Mucosa of descending colon (tissue), 3 donors: ENCODE measurements at regions not wholly inside any gene's neighbourhood (a gene's known extent, or its start where the extent isn't known, plus 50 kb on each side); places are given as distances from the start of the nearest gene placed in this dataset.
"Not testable (repeated sequence)": the region's sequence is repeated elsewhere in the genome, so short reads cannot be mapped to it uniquely, and the experiment has no call there.

Experiments
- ATAC-seq: fragments of 200-7000 bp; cut with Tn5 transposase; one replicate; pipeline ENCODE4 v1.9.1; 2020; ENCODE audit warnings: mild to moderate bottlenecking, moderate library complexity
- DNase-seq, 3 donors: peaks; one replicate each; pipeline ENCODE4 v3.0.0-alpha.2; 2020
- H3K36me3 ChIP-seq: fragments of 200-600 bp; one replicate; pipeline ENCODE4 v1.8.0; 2021; ENCODE audit warnings: low read depth, mild to moderate bottlenecking
- H3K4me1 ChIP-seq: fragments of 200-600 bp; one replicate; pipeline ENCODE4 v1.8.0; 2021; ENCODE audit warnings: low read depth, mild to moderate bottlenecking
- H3K4me3 ChIP-seq: fragments of 200-600 bp; one replicate; pipeline ENCODE4 v1.8.0; 2021; ENCODE audit warnings: mild to moderate bottlenecking
- H3K9me3 ChIP-seq: fragments of 200-600 bp; one replicate; pipeline ENCODE4 v1.8.0; 2021; ENCODE audit warnings: mild to moderate bottlenecking
- intact Hi-C, 2 donors: fragments of 100-400 bp; cut with DNase I in 1 of 2; cut with micrococcal nuclease in 1 of 2; formaldehyde crosslinking; loops; one replicate each; pipeline versions ENCODE4 v1.11.0 to v1.11.1; 2022; cut with DNase I, micrococcal nuclease
- TF ChIP-seq, protein P1 (sequence below): fragments of 200-600 bp; IDR thresholded peaks from one replicate; pipeline ENCODE4 v1.8.0; 2022; ENCODE audit warnings: antibody characterized with exemption, mild to moderate bottlenecking
- donor health status: DM: no; HTN: no; CAD: no; lungs with moderate emphysema.
- donor health status: DM: no; HTN: no; CAD: no.
- donor health status: DM: no; HTN: yes; CAD: no.

DNA sequence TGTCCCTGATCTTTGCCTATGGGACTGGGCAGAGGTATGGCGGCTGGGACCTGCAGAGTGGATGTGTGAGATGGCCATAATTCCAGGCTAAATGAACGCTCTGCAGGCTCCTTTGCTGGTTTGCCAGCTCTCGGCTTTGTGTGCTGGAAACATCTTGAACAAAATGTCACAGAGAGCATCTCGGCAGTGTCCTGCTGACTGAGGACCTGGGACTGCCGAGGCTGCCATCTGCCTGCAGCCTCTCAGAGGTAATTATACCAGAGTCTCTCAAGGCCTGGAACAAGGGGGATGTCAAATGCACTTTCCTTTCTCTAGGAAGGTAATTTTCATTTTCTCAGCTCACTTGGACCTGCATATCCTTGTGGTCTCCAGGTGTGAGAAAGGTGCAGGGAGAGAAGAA, 354.2 kb downstream of the PDCD6IP start:
- Histone ChIP-seq H3K4me1 (no peaks in the 10 kb centered on the region), H3K9me3 (no peaks in the 10 kb centered on the region), H3K36me3 (no peaks in the 10 kb centered on the region), H3K4me3 (no peak overlapping the region)
- TF ChIP-seq, protein P1, sequence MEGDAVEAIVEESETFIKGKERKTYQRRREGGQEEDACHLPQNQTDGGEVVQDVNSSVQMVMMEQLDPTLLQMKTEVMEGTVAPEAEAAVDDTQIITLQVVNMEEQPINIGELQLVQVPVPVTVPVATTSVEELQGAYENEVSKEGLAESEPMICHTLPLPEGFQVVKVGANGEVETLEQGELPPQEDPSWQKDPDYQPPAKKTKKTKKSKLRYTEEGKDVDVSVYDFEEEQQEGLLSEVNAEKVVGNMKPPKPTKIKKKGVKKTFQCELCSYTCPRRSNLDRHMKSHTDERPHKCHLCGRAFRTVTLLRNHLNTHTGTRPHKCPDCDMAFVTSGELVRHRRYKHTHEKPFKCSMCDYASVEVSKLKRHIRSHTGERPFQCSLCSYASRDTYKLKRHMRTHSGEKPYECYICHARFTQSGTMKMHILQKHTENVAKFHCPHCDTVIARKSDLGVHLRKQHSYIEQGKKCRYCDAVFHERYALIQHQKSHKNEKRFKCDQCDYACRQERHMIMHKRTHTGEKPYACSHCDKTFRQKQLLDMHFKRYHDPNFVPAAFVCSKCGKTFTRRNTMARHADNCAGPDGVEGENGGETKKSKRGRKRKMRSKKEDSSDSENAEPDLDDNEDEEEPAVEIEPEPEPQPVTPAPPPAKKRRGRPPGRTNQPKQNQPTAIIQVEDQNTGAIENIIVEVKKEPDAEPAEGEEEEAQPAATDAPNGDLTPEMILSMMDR = no peak
- ATAC-seq (no peak), DNase-seq (no peak)
- intact Hi-C loops = no loop called here

DNA sequence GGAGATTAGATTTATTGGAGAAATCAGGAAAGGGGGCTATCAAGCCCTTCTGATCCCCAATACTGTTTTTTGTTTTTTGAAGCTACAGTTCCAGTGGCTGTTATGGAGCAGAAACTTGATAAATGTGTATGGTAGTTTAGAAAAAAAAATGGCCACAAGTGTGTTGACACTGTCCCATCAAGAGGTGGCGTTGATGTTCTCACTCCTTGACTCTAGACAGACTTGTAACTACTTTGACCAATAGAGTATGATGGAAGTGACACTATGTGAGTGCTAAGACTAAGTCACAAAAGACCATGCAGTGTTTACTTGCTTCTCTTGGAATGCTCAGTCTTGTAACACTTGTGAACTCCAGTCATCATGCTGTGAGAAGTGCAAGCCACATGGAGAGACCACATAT, 356.7 kb downstream of the PDCD6IP start:
- intact Hi-C loops = no loop called here
- Histone ChIP-seq H3K4me1 (no peaks in the 10 kb centered on the region), H3K36me3 (no peaks in the 10 kb centered on the region), H3K4me3 (no peak overlapping the region), H3K9me3 (no peaks in the 10 kb centered on the region)
- TF ChIP-seq, protein P1 = no peak
- ATAC-seq (no peak), DNase-seq (no peak)

DNA sequence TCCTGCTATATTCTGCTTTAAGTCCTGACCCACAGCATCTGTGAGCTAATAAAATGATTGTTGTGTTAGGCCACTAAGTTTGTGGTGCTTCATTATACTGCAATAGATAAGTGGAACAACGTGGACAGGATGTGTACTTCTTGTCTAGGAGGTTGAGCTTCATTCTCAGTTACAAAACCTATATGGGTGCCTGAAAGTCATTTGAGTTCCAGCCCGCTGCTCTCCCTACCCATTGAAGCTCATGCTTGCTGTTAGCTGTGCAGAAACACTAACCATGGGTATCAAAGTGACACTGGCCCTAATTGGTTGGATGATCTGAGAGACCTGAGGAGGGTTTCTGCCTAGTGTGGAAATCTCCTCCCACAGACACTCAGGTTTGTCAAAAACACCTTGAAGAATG, 357.2 kb downstream of the PDCD6IP start:
- TF ChIP-seq, protein P1 = no peak
- intact Hi-C loops = no loop called here
- no peak for ATAC-seq

DNA sequence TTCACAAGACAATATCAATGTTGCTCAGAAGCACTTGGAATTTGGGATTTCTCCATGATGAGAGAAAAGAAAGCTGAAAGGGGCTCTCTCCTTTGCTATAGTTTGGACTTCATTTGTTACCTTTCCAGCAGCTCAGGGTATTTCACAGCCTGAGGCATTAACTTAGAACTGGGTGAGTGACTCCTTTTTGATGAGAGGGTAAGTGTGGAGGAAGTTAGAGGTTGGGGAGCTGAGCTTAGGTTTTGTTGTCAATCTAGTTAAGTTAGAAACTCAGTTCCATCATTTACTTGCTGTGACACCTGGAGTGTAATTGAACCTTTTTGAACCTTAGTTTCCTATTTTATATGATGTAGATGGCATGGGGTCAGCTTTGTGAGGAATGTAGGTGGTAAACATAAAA, 359.1 kb downstream of the PDCD6IP start:
- Histone ChIP-seq H3K36me3 (no peaks in the 10 kb centered on the region), H3K4me3 (no peak overlapping the region), H3K9me3 (no peaks in the 10 kb centered on the region), H3K4me1 (no peaks in the 10 kb centered on the region)
- TF ChIP-seq, protein P1 = no peak
- ATAC-seq (no peak), DNase-seq (no peak)
- intact Hi-C loops = no loop called here

More for the DNA sequence above, 357.2 kb downstream of the PDCD6IP start:
- no peak for DNase-seq
- H3K4me1 ChIP-seq = no peaks in the 10 kb centered on the region
- H3K36me3 ChIP-seq = no peaks in the 10 kb centered on the region
- H3K9me3 ChIP-seq = no peaks in the 10 kb centered on the region
- no peak overlapping the region for H3K4me3 ChIP-seq

DNA sequence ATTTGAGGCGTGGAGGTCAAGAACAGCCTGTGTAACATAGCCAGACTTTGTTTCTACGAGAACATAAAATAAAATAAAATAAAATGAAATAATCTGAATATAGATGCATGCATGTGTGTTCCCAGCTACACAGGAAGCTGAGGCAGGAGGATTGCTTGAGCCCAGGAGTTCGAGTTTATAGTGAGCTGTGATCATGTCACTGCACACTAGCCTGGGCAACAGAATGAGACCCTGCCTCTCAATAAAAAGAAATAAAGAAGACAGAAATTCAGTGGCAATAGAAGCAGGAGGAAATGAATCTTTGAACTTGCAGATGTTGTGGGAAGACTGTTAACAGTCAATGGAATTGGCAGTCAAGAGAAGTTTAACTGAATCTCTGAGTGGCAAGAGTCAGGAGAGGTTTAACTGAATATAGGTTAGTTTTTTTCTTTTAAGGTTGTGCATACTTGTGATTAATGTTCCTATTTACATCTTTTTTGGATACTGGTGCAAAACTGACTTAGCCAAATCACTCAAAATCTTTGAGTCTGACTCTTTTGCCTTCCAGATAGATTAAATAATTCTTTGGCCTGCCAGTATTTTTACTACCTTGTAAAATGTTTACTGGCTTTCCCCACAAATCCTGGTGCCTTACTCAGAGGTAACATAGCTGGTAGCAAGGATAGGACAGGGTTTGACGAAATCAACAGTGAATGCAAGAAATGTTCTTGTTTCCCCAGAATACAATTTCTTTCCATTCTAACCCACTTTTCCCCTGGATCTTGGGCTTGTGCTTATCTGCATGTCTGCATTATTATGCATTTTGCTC, 361.4 kb downstream of the PDCD6IP start:
- no peaks in the 10 kb centered on the region for H3K36me3 ChIP-seq
- H3K4me1 ChIP-seq = no peaks in the 10 kb centered on the region
- intact Hi-C loops = no loop called here
- no peak for ATAC-seq
- DNase-seq = no peak
- H3K4me3 ChIP-seq = no peak overlapping the region
- TF ChIP-seq, protein P1 = no peak
- H3K9me3 ChIP-seq = no peaks in the 10 kb centered on the region

DNA sequence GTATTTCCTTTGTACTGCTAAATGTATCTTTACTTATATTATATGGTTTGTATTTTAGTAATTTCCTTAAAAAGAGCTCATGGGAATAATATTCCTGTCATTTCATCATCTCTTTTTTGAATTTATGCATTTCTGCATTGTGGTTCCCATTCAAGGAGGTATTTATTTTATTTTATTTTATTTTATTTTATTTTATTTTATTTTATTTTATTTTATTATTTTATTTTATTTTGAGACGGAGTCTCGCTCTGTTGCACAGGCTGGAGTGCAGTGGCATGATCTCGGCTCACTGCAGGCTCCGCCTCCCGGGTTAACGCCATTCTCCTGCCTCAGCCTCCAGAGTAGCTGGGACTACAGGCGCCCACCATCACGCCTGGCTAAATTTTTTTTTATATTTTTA, 371.2 kb downstream of the PDCD6IP start:
- H3K36me3 ChIP-seq, H3K4me3 ChIP-seq, H3K4me1 ChIP-seq, DNase-seq, ATAC-seq, H3K9me3 ChIP-seq, intact Hi-C loops: not testable (repeated sequence)
